Endothelial cell of umbilical vein (primary cell): ENCODE measurements at regions not wholly inside any gene's neighbourhood (a gene's known extent, or its start where the extent isn't known, plus 50 kb on each side); places are given as distances from the start of the nearest gene placed in this dataset.

Experiments
- BruUV-seq: library from RNA; stranded (reverse); fragments of 400-500 nt; replicated peaks from 2 replicates; lab custom pipeline; 2021; lab: Mats Ljungman, UMichigan
- CTCF ChIA-PET: fragments of 300-600, 350-600 bp; sonication (Branson Sonifier 250); formaldehyde crosslinking; loops from one replicate; lab custom pipeline; 2021; ENCODE audit warnings: antibody characterized with exemption, inconsistent platforms; lab: Charles Lee
- POLR2A ChIA-PET: fragments of 300-600, 350-600 bp; sonication (Branson Sonifier 250); formaldehyde crosslinking; loops from one replicate; lab custom pipeline; 2021; ENCODE audit warnings: antibody characterized with exemption, inconsistent platforms; lab: Charles Lee
- DNase-seq: peaks from one replicate; pipeline ENCODE4 v3.0.0-alpha.2; 2011; ENCODE audit warnings: low read depth, low spot score
- FAIRE-seq: peaks from 2 replicates; lab custom pipeline; 2011; peaks lifted over from hg19 to GRCh38; lab: Jason Lieb, UNC
- H2AFZ ChIP-seq: 2 replicates; pipeline ENCODE4 v1.6.0; 2012; ENCODE audit warnings: low read depth, low read length, control low read depth, inconsistent platforms
- H3K27ac ChIP-seq: 2 replicates; pipeline ENCODE4 v1.5.1; 2011; ENCODE audit warnings: low read depth, mild to moderate bottlenecking, control low read depth, low read length, moderate library complexity; ENCODE audit not compliant: insufficient read depth
- H3K27me3 ChIP-seq, 2 experiments: 2 replicates each; pipeline versions ENCODE4 v1.6.0 to v1.6.1; 2011; ENCODE audit warnings: low read length in 2 of 2, mixed read lengths in 1 of 2; ENCODE audit not compliant: control insufficient read depth in 2 of 2, insufficient read depth in 2 of 2
- H3K36me3 ChIP-seq, 2 experiments: 2 replicates in 1 of 2; 3 replicates in 1 of 2; pipeline ENCODE4 v1.5.1; 2011; ENCODE audit warnings: low read length in 2 of 2, mild to moderate bottlenecking in 1 of 2, moderate library complexity in 1 of 2; ENCODE audit not compliant: control insufficient read depth in 2 of 2, insufficient read depth in 2 of 2; ENCODE audit errors: extremely low read depth in 1 of 2
- H3K4me1 ChIP-seq: 3 replicates; pipeline ENCODE4 v1.5.1; 2011; ENCODE audit warnings: mild to moderate bottlenecking, low read length; ENCODE audit not compliant: control insufficient read depth, insufficient read depth; ENCODE audit errors: extremely low read depth
- H3K4me2 ChIP-seq: 2 replicates; pipeline ENCODE4 v1.6.1; 2011; ENCODE audit warnings: low read length, control low read depth, mixed read lengths; ENCODE audit not compliant: insufficient read depth
- H3K4me3 ChIP-seq, 3 experiments: fragments of 200-600 bp in 1 of 3; sonication (generic), shearing (Covaris generic) in 1 of 3; replicated peaks in 1 of 3; 2 replicates each; pipeline ENCODE4 v1.5.1; 2011 to 2016; ENCODE audit warnings: control low read depth in 3 of 3, low read length in 3 of 3, mild to moderate bottlenecking in 2 of 3, inconsistent platforms in 1 of 3, low read depth in 1 of 3, moderate library complexity in 1 of 3; ENCODE audit not compliant: insufficient read depth in 1 of 3
- H3K79me2 ChIP-seq: 2 replicates; pipeline ENCODE4 v1.6.0; 2012; ENCODE audit warnings: low read length, inconsistent platforms; ENCODE audit not compliant: control insufficient read depth, insufficient read depth
- H3K9ac ChIP-seq: replicated peaks from 2 replicates; pipeline ENCODE3; 2011; ENCODE audit warnings: low read length, control low read depth; ENCODE audit not compliant: insufficient read depth; ENCODE audit errors: extremely low read depth
- H3K9me1 ChIP-seq: replicated peaks from 3 replicates; pipeline ENCODE4 v1.6.0; 2011; ENCODE audit warnings: mild to moderate bottlenecking, low read length; ENCODE audit not compliant: control insufficient read depth, insufficient read depth; ENCODE audit errors: extremely low read depth
- H3K9me3 ChIP-seq: replicated peaks from 2 replicates; pipeline ENCODE4 v1.5.1; 2012; ENCODE audit warnings: low read length, inconsistent platforms; ENCODE audit not compliant: control insufficient read depth, insufficient read depth
- H4K20me1 ChIP-seq: replicated peaks from 2 replicates; pipeline ENCODE3; 2011; ENCODE audit warnings: mild to moderate bottlenecking, low read length; ENCODE audit not compliant: control insufficient read depth, insufficient read depth; ENCODE audit errors: extremely low read depth
- EZH2 ChIP-seq: IDR thresholded peaks from 2 replicates; pipeline ENCODE4 v1.6.1; 2012; ENCODE audit warnings: borderline replicate concordance, low read depth, mild to moderate bottlenecking, moderate library complexity, low read length, inconsistent platforms; ENCODE audit not compliant: severe bottlenecking
- FOS ChIP-seq: IDR thresholded peaks from 2 replicates; pipeline ENCODE4 v1.6.1; 2011; ENCODE audit warnings: mild to moderate bottlenecking, low read length, moderate library complexity, borderline replicate concordance; ENCODE audit not compliant: insufficient read depth
- GATA2 ChIP-seq: IDR thresholded peaks from 2 replicates; pipeline ENCODE4 v1.7.0; 2011; ENCODE audit warnings: low read depth, mild to moderate bottlenecking, moderate library complexity, mixed read lengths, low read length; ENCODE audit not compliant: insufficient read length, insufficient read depth
- JUN ChIP-seq: IDR thresholded peaks from 2 replicates; pipeline ENCODE4 v1.6.1; 2011; ENCODE audit warnings: borderline replicate concordance, low read depth; ENCODE audit not compliant: insufficient read length, insufficient read depth
- MYC ChIP-seq: IDR thresholded peaks from one replicate; pipeline ENCODE4 v1.6.1; 2011; ENCODE audit warnings: mild to moderate bottlenecking, low read depth, low read length
- POLR2A ChIP-seq: IDR thresholded peaks from 2 replicates; pipeline ENCODE4 v1.6.1; 2012; ENCODE audit warnings: low read depth, mild to moderate bottlenecking, control low read depth, low read length
- POLR2AphosphoS5 ChIP-seq: IDR thresholded peaks from 2 replicates; pipeline ENCODE4 v1.6.1; 2012; ENCODE audit warnings: low read depth, mild to moderate bottlenecking, control low read depth, low read length, moderate library complexity; ENCODE audit not compliant: insufficient read depth
- dilution Hi-C: fragments of 300-500 bp; cut with MboI; formaldehyde crosslinking; loops from one replicate; pipeline ENCODE4 v1.15.0; 2019; ENCODE audit warnings: low sequenced_read_pairs; ENCODE audit not compliant: extremely low pct_ligation_motif_present
- intact Hi-C: fragments of 100-400 bp; cut with micrococcal nuclease; formaldehyde crosslinking; loops from one replicate; pipeline ENCODE4 v1.10.0; 2022

DNA sequence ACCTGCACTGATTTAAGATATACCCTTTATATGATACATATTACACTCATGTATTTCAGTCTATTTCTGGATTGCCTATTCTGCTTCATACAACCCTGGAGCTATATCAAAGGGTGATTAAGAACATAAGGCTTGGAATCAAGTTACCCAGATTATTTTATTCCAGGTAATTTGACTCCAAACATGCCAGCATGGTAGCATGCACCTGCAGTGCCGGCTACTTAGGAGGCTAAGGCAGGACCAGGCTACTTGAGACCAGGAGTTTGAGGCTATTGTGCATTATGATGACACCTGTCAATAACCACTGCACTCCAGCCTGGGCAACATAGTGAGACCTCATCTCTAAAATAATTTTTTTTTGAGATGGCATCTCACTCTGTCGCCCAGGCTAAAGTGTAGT is 50.4 kb upstream of the NEO1 start:
- dilution Hi-C loops (no loop called here), intact Hi-C loops (no loop called here)
- FAIRE-seq, result no peak
- Histone ChIP-seq H3K9ac (no peak overlapping the region), H3K36me3 (no peaks in the 10 kb centered on the region), H3K9me1 (no peaks in the 10 kb centered on the region), H3K79me2 (no peaks in the 10 kb centered on the region), H4K20me1 (no peaks in the 10 kb centered on the region), H3K4me1 (no peaks in the 10 kb centered on the region), H2AFZ (no peak overlapping the region), H3K4me2 (no peak overlapping the region), H3K9me3 (no peaks in the 10 kb centered on the region), H3K4me3 (no peak overlapping the region), H3K27ac (no peak overlapping the region), H3K27me3 (no peaks in the 10 kb centered on the region)
- BruUV-seq, result no TSS peak
- DNase-seq, result no peak
- POLR2A ChIA-PET, result no interaction called here
- TF ChIP-seq GATA2 (no peak), POLR2AphosphoS5 (no peak), EZH2 (no peak), POLR2A (no peak), JUN (no peak), FOS (no peak)
- CTCF ChIA-PET, result no interaction called here

DNA sequence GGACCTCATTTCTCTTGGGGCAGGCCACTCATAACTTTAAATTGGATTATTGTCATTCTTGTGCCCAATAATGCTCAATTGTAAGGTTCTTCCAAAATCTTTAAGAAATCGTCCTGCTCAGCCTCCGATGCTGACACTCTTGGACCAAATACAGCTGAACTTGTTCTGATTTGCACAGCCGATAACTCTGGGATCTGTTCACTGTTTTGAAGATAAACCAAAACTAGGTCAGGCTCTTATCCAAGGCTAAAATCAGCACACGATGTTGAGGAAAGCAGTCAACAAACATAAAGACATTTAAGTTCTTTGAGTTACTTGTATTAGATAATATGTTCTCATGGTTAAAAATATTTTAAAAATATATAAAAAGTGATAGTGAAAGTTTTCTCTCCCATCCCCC is 52.0 kb upstream of the NEO1 start:
- Histone ChIP-seq H3K4me3 (no peak overlapping the region), H3K79me2 (no peaks in the 10 kb centered on the region), H3K9me1 (no peaks in the 10 kb centered on the region), H2AFZ (no peak overlapping the region), H4K20me1 (no peaks in the 10 kb centered on the region), H3K36me3 (no peaks in the 10 kb centered on the region), H3K4me2 (no peak overlapping the region), H3K27ac (no peak overlapping the region), H3K4me1 (no peaks in the 10 kb centered on the region), H3K9ac (no peak overlapping the region), H3K27me3 (no peaks in the 10 kb centered on the region), H3K9me3 (no peaks in the 10 kb centered on the region)
- dilution Hi-C loops, result no loop called here
- BruUV-seq, result no TSS peak
- DNase-seq (no peak), FAIRE-seq (no peak)
- ChIA-PET POLR2A (no interaction called here), CTCF (no interaction called here)
- intact Hi-C loops, result no loop called here
- TF ChIP-seq MYC (no peak), JUN (no peak)
